ENCODE measurements at regions not wholly inside any gene's neighbourhood (a gene's known extent, or its start where the extent isn't known, plus 50 kb on each side); places are given as distances from the start of the nearest gene placed in this dataset.
A peak's percentile ranks its signal among the peaks of the same experiment; 100 is the strongest.

- no peak for TF ChIP-seq CTCF (IDR thresholded peaks at IDR 0.05; ENCODE audit: extremely low read depth, missing control alignments)
- DNase-seq (ENCODE audit: low spot score): no peak
Observed at GRCh38 chr18:70419526-70419925, 130.7 kb downstream of the SOCS6 start.

- peak; percentile 50 for DNase-seq (ENCODE audit: low spot score)
Observed at GRCh38 chr18:70418546-70419311, 129.9 kb downstream of the SOCS6 start.

GRCh38 chr18:70417847-70418246 lies 129.0 kb downstream of the SOCS6 start:
- DNase-seq (ENCODE audit: low spot score): no peak
- TF ChIP-seq CTCF (IDR thresholded peaks at IDR 0.05; ENCODE audit: extremely low read depth, missing control alignments): no peak

More at GRCh38 chr18:70418546-70419311, 129.9 kb downstream of the SOCS6 start:
- TF ChIP-seq CTCF (IDR thresholded peaks at IDR 0.05; ENCODE audit: extremely low read depth, missing control alignments): no peak

- TF ChIP-seq CTCF (IDR thresholded peaks at IDR 0.05; ENCODE audit: extremely low read depth, missing control alignments): no peak
- no peak for DNase-seq (ENCODE audit: low spot score)
Observed at GRCh38 chr18:70416496-70416895, 127.7 kb downstream of the SOCS6 start.

- TF ChIP-seq CTCF (IDR thresholded peaks at IDR 0.05; ENCODE audit: extremely low read depth, missing control alignments): no peak
- no peak for DNase-seq (ENCODE audit: low spot score)
Observed at GRCh38 chr18:70415823-70416488, 127.1 kb downstream of the SOCS6 start.

- no peak for DNase-seq (ENCODE audit: low spot score)
- TF ChIP-seq CTCF (IDR thresholded peaks at IDR 0.05; ENCODE audit: extremely low read depth, missing control alignments): no peak
Observed at GRCh38 chr18:70414315-70414900, 125.6 kb downstream of the SOCS6 start.

- no peak for DNase-seq (ENCODE audit: low spot score)
- no peak for TF ChIP-seq CTCF (IDR thresholded peaks at IDR 0.05; ENCODE audit: extremely low read depth, missing control alignments)
Observed at GRCh38 chr18:70413455-70413854, 124.6 kb downstream of the SOCS6 start.
